HL-60 (cell line): ENCODE measurements at regions not wholly inside any gene's neighbourhood (a gene's known extent, or its start where the extent isn't known, plus 50 kb on each side); places are given as distances from the start of the nearest gene placed in this dataset.

Experiments
- CTCF ChIP-seq: IDR thresholded peaks from one replicate; pipeline ENCODE4 v1.5.1; 2011; ENCODE audit warnings: low read length, control low read depth, inconsistent platforms; ENCODE audit not compliant: insufficient read depth
- POLR2AphosphoS5 ChIP-seq: IDR thresholded peaks from 2 replicates; pipeline ENCODE4 v1.6.1; 2012; ENCODE audit warnings: low read depth
- REST ChIP-seq: IDR thresholded peaks from 2 replicates; pipeline ENCODE4 v1.6.1; 2012; ENCODE audit warnings: low read depth; ENCODE audit not compliant: insufficient replicate concordance

GRCh38 chr5:40202814-40203440 lies 476.8 kb upstream of the PTGER4 start:
- TF ChIP-seq CTCF, result no peak
- TF ChIP-seq REST, result no peak
- TF ChIP-seq POLR2AphosphoS5, result no peak
